DMS53 treated with DMSO at 0.1 percent for 48 hours (cell line): ENCODE measurements at regions not wholly inside any gene's neighbourhood (a gene's known extent, or its start where the extent isn't known, plus 50 kb on each side); places are given as distances from the start of the nearest gene placed in this dataset.
"Not testable (repeated sequence)": the region's sequence is repeated elsewhere in the genome, so short reads cannot be mapped to it uniquely, and the experiment has no call there.

ENCODE experiments used
- DNase-seq: peaks from one replicate; lab custom pipeline; 2025; ENCODE audit not compliant: unreplicated experiment; lab: John Stamatoyannopoulos, UW

DNA sequence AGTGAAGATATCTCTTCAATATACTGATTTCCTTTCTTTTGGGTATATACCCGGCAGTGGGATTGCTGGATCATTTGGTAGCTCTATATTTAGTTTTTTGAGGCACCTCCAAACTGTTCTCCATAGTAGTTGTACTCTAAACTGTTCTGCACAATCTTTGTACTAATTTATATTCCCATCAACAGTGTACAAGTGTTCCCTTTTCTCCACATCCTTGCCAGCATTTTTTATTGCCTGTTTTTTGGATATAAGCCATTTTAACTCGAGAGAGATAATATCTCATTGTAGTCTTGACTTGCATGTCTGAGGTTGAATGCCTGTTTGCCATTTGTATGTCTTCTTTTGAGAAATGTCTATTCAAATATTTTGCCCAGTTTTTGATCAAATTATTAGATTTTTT, 1859.4 kb upstream of the C9orf72 start:
- not testable (repeated sequence) for DNase-seq

DNA sequence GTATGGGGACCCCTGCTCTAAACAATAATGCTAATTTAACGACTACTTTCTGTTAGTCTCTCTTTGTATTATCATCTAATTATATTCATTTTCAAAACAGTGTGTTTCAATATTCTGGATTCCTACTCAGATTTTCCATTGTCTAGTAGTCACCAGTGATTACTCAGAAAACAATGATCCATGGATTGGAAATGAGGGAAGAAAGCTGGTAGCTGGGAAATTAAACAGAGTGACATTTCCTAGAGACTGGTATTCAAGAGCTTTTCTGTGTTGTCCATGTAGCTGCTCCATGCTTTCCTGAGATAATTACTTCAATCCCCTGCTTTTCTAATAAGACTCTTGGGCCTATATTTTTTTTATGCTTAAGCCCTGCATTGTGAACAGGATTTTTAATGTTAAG, 1862.1 kb upstream of the C9orf72 start:
- no peak for DNase-seq

DNA sequence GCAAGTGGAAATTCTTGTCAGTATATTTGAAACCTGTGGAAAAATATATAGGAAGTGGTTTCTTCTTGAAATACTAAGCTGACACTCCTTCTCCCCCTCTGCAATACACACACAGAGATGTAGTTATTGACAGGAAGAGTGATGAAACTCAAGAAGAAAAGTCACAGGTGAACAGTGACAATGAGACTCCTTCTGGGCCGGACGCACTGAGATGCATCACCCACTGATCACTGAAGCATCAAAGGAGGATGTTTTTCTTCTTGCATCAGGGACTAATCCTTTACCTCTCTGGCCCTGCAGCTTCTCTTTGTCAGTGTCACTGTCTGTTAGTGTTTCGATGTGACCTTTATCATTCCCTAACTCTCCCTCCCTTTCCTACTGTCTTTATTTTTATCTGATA, 1864.2 kb upstream of the C9orf72 start:
- DNase-seq = no peak

DNA sequence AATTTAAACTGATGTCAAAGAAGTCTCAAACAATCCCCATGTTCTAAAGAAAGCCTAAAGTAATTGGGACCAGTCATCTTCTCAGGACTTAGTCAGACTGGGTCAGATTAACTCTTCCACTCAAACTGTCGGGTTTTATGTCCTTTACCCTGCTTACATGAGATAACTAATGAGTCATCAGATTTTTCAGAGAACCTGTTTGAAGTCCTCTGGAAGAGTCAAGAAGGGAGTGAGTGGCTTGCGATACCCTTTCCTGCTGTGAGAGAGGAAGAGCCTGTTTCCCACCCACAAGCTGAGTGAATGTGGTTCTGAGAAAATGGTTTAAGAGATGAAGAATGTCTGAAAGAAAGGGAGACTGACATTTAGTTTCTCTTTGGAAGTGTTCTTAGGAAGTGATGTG, 1866.7 kb upstream of the C9orf72 start:
- no peak for DNase-seq

DNA sequence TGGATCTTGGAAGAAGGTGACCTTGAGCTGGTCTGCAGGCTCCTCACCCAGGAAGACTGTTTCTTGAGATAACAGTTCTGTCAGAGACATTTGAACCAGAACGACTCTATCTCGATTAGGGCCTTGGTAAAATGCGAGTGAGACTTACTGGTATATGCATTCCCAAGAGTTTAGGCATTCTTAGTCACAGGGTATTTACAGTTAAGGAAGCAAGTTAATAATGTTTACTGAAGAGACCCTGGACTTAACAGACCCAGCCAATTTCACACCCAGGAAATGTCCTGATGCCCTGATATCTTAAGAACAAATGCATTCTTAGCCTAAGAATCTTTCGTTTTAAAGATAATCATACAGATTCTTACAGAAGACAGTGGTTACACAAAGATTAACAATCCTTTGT, 1867.2 kb upstream of the C9orf72 start:
- DNase-seq = no peak

DNA sequence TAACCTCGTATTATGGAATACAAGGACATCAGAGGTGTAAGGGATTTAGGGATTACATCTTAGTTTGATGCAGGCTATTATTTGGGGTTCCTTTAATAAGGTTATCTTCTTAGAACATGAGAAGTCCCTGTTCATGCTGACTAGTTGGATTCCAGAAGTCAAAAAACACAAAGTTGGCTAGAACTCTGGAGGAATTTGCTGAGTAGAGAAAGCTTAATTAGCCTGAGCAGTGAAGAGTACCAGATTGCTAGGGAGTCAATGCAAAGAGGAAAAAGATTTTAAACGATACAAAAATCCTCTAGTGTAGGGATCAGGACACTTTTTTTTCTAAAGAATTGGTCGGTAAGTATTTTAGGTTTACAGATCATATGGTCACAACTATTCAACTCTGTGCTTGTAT, 1872.5 kb upstream of the C9orf72 start:
- no peak for DNase-seq

DNA sequence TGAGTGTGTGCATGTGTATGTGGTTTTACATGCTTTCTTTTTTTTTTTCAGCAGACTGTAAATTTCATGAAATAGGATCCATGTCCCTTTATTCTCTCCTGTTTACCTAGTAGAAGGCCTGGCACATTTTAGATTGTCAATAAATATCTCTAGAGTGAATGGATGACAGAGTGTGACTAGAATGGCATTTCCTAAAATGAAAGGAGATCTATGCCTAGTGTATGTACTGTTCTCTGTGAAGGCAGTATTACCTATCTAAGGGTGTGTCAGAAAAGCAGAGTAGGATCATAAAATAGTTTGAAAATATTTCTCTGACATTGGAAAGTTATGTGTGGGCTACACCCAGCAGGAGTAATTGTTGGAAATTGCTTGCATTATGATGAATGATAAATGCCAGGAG, 1876.0 kb upstream of the C9orf72 start:
- DNase-seq = peak; percentile 21

DNA sequence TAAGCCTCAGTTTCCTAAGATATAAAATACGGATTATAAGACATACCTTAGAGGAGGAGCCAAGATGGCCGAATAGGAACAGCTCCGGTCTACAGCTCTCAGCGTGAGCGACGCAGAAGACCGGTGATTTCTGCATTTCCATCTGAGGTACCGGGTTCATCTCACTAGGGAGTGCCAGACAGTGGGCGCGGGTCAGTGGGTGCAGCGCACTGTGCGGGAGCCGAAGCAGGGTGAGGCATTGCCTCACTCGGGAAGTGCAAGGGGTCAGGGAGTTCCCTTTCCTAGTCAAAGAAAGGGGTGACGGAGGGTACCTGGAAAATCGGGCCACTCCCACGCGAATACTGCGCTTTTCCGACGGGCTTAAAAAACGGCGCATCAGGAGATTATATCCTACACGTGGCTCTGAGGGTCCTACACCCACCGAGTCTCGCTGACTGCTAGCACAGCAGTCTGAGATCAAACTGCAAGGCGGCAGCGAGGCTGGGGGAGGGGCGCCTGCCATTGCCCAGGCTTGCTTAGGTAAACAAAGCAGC, 1877.1 kb upstream of the C9orf72 start:
- DNase-seq = not testable (repeated sequence)

DNA sequence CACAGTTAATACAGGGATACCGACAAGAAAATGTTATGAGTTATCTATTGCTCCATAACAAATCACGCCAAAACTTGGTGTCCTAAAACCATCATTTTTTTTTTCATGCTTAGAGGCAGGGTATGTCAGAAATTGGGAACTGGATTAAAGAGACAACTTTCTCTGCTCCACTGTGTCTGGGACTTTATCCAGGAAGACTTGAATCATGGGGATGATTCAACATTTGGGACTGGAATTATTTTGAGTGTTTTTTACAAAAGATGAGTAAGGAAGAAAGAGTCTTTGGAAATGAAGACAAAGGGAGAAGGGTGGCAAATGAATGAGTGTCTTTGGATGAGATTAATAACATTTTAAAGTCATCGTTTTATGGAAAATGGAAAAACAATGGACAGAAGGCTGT, 1883.7 kb upstream of the C9orf72 start:
- no peak for DNase-seq

DNA sequence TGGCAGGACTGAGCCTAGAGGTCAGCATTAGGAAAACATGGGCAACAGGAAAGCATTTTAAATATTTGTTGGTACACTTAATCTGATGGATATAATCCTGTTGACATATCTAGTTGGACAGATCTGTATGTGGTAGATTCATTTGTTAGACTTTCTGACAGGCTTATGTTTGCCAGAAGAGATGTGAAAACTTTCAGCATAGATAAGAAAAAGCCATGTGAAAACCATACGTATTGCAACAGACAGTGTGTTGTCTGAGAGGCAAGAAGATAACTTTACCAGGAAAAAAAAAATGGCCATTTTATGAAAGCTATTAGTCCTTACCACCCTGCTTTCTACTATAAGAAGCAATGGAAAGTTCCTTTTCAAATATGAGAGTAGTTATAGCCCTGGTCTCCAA, 1902.2 kb upstream of the C9orf72 start:
- no peak for DNase-seq

DNA sequence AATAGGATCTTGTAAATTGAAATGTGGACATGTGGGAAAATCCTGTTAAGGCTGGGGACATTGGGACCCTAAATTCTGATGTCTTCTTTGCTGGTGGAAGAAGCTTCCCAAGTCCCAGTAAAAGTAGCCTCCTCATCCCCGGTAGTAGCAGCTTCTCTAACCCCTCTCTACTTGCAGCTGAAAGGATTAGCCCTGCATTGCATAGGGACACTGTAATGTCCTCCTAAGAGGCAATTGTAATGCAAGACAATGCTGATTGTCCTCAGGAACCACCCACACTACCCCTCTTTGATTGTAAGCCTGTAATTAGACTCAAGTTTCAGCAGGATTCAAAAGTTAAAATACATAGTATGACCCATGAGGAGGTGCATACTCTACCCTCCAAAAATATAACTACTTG, 1938.4 kb upstream of the C9orf72 start:
- no peak for DNase-seq

DNA sequence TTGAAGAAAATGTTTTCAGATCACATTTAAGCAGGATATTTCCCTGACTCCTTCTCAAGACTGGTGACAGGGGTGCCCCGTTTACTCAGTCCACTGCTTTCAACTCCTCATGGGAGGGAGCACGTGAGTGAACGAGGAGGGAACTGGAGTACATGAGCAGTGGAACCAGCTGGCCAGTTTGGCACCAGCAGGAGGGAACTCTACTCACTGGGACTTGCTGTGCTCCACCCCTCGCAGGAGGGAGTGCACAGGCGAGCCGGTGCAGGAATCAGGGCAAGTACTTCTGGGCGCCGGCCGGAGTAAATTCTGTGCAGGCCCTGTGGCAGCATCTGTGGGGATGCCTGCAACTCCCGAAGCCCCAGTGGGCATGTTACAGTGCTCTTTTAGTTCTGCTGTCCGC, 1941.1 kb upstream of the C9orf72 start:
- DNase-seq = peak; percentile 19

DNA sequence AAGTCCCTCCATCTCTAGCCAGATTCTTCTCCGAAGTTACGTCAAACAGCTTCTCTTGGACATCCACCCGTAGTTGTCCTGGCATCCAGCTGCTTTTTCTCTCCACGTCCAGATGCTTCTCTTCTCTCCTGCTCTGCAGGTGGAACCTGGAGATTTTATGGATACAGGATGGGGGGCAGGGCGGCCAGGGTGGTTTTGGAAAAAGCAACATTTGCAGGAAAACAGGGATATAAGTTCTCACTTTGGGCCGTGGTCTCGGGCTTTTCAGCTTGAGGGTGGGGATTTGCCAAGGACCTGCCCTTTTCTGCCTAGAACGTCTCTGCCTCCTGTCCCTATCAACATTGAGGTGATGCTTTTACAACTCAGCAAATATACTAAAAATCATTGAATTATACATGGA, 1941.6 kb upstream of the C9orf72 start:
- no peak for DNase-seq

DNA sequence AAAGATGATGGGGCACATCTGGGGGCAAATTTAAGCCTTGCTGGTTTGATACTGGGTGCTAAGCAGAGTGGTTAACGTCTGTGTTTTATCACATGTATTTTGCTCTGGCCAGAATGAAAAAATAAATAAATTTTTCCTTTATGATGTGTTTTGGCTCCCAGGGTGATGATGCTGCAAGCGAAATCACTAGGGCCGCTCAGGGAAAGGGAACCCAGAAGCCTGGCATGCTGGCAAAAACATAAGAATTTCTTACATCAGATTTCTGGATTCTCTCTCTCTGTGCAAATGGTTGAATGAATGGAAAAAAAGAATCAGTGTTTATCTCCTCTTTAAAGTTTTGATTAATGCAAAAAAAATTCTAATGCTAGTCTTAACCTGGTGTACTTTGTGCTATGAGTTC, 1975.2 kb upstream of the C9orf72 start:
- no peak for DNase-seq

DNA sequence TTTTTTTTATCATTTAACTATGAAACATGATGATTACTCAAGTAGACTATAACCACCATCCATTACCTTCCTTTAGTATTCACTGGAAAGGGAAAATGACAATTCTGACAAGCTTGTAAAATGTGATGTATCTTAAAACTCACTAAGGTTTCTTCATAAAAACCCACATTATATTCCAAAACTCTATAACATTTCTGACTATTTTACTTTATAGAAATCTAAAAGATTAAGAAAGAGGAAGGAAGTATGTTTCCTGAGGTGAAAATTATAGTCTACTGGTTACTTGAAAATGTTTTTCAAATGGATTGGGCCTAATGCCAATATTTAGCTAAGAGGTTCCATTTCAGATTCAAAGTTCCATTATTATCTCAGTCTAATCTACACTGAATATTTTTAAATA, 1982.2 kb upstream of the C9orf72 start:
- no peak for DNase-seq

DNA sequence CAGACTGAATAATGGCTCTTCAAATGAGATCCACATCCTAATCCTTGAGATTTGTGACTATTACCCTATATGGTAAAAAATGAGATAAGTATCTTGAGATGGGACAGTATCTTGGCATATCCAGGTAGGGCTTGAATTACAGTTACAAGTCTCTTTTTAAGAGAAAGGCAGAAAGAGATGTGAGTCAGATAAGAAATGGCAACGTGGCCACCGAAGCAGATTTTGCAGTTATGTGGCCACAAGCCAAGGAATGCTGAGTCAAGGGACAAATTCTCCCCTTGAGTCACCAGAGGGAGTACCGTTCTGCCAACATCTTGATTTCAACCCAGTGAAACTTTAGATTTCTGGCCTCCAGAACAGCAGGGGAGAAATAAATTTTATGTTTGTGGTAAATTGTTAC, 1983.0 kb upstream of the C9orf72 start:
- no peak for DNase-seq

DNA sequence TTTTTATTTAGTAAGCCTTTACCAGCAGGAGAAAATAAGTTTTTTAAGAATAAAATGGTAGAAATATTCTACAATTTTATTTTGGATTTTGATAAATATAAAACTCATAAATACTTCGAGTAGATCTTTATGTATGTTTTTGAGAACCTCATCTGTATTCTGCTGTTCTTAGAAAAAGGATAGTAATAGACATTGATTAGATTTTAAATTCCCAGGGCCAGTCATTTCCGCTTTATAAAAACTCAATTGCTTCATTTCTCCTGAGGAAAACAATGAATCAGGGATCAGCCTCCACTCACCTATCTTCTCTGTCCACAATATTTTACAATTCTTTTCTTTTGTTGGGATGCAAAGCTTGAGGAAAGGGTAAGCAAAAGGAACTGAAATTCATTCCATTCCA, 1983.5 kb upstream of the C9orf72 start:
- DNase-seq = no peak

DNA sequence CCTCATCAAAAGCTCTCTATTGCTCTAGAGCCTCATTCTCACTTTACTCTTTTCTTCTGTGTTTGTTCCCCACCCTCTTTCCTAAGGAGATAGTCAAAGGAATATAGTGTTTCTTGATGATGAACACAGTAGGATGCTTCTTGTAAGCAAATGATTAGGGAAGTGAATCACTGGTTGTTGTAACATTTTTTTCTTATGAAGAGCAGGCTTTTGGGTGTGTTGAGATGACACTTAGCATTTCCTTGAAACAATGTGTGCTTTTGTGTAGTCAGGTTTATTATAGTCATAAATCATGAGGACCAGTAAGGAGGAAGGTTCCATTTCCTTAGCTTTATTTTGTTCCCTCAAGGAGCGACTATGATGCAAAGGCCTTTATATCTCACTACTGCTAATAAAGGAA, 1991.3 kb upstream of the C9orf72 start:
- DNase-seq = no peak

DNA sequence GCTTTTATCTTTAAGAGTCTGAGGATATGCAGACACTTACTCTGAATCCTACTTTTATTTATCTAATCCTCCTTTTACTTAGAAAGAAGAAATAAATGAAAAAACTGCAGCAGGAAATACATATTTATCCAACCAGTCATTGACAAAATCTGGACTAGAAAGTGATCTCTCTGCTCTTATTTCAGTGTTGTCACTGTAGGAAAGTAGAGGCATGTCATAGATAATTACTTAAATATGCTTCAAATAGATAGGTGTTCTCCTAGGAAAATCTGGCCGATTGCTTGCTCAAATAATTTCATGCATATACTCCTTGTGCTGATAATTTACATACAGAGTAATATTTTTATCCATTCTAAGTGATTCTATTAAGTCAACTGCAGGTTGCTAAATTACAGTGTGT, 2001.9 kb upstream of the C9orf72 start:
- DNase-seq = no peak

DNA sequence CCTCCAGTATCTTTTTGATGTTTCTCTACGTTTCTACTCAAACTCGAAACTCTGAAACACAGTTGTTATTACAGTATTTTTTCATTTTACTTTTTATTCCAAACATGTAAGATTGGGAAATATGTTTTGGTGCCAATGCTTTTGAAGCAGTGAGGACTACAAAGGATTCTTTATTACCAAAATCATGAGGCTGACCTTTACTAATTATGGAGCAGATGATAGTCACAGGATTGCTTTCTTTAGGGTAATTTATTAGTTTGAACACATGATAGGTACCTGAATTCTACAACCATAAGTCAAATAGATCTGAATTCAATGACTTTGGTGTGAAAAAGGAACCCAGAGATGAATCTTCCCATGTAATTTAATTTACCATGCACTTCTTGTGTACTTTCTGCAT, 2015.1 kb upstream of the C9orf72 start:
- no peak for DNase-seq

DNA sequence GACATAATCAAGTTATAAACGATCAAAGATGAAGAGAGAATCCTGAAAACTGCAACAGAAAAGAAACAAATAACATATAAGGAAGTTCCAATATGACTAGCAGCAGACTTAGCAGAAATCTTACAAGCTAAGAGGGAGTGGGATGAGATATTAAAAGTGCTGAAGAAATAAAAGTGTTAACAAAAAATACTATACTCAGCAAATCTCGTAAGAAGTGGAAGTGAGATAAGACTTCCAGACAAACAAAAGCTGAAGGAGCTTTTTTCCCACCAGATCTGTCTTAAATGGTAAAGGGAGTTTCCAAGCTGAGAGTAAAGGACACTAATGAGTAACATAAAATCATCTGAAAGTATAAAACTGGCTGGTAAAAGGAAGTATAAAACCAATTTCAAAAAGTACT, 2036.0 kb upstream of the C9orf72 start:
- DNase-seq = no peak

DNA sequence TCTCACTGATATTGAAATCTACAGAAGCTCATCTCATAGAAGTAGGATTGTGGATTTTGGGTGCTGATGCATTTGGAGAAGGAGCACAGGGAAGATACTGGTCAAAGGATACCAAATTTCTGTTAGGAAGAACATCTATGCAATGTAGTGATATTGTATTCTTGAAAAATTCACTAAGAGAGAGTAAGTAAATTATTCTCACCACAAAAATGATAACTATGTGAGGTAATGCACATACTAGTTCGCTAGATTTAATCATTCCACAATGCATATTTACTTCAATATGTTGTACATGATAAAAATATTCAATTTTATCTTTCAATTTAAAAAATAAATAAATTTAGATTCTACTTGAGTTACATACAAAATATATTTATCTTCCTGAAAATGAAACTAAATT, 2040.5 kb upstream of the C9orf72 start:
- no peak for DNase-seq

DNA sequence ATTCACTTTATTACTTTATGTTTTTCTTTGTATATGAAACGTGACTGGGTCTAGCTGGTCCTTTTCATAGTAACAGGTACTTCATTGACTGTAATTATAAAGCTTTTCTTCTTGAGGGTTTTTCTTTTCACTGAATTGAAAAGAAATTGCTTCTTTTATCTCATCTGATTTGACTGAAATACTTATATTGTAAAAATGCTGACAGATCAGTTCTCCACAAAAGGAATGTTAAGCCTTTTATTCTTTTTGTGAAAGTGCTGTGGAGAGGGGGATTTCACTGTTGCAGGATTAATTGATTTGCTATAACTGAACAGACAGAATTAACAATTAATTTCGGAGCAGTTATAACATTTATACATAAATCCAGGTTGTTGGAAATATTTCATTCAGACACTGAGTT, 2043.6 kb upstream of the C9orf72 start:
- DNase-seq = no peak

DNA sequence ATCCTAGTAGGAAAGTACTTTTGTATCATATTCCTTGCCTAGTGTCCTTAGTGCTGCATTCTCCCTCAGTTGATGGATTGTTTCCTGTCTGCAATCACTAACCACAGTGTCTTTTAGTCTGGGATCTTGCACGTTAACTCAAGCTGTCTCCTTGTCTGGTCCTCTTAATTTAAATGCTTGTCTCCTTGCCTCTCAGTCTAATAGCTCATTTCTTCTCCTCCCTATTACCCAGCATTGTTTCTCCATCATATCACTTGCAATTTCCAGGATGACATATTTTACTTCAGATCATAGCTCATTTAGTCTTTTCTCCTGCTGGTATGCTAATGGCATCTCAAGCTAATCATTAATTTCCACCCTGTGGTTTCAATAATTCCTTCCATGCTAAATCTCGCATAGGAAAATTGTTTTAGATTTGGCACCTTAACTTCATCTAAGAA, 2052.0 kb upstream of the C9orf72 start:
- no peak for DNase-seq
